ENCODE measurements at regions not wholly inside any gene's neighbourhood (a gene's known extent, or its start where the extent isn't known, plus 50 kb on each side); places are given as distances from the start of the nearest gene placed in this dataset.

- no TSS peak for BruUV-seq (replicated peaks)
- DNase-seq: no peak
- H3K36me3 ChIP-seq (ENCODE audit: control insufficient read depth, insufficient read depth, low read length): no peaks in the 10 kb centered on the region
- H3K9me3 ChIP-seq: no peaks in the 10 kb centered on the region
- intact Hi-C loops (cut with micrococcal nuclease; ENCODE audit: unreplicated experiment): no loop called here
- Mint-ChIP-seq H3K4me3 (ENCODE audit: unreplicated experiment) (no peak overlapping the region), H3K36me3 (ENCODE audit: insufficient read depth, unreplicated experiment) (no peaks in the 10 kb centered on the region), H3K27ac (ENCODE audit: unreplicated experiment) (no peak overlapping the region), H3K9me3 (ENCODE audit: unreplicated experiment) (no peaks in the 10 kb centered on the region), H3K4me1 (ENCODE audit: low read depth, unreplicated experiment) (no peaks in the 10 kb centered on the region), H3K27me3 (ENCODE audit: insufficient read depth, unreplicated experiment) (peaks cover 2% of the 10 kb centered on the region)
- ChIA-PET CTCF (no interaction called here), POLR2A (no interaction called here)
- TF ChIP-seq CTCF (IDR thresholded peaks at IDR 0.05; ENCODE audit: insufficient read depth in 1 of 2, low read depth in 1 of 2, low read length in 1 of 2, severe bottlenecking in 1 of 2, unreplicated experiment in 1 of 2): no peak
- H3K4me3 ChIP-seq (ENCODE audit: low read depth, low read length): no peak overlapping the region
- H3K4me1 ChIP-seq: no peaks in the 10 kb centered on the region
- H3K27me3 ChIP-seq (replicated peaks; ENCODE audit: control insufficient read depth, insufficient read depth, low read length): no peaks in the 10 kb centered on the region
Observed at GRCh38 chr10:108688314-108688713, 1235.0 kb downstream of the XPNPEP1 start.

DNA sequence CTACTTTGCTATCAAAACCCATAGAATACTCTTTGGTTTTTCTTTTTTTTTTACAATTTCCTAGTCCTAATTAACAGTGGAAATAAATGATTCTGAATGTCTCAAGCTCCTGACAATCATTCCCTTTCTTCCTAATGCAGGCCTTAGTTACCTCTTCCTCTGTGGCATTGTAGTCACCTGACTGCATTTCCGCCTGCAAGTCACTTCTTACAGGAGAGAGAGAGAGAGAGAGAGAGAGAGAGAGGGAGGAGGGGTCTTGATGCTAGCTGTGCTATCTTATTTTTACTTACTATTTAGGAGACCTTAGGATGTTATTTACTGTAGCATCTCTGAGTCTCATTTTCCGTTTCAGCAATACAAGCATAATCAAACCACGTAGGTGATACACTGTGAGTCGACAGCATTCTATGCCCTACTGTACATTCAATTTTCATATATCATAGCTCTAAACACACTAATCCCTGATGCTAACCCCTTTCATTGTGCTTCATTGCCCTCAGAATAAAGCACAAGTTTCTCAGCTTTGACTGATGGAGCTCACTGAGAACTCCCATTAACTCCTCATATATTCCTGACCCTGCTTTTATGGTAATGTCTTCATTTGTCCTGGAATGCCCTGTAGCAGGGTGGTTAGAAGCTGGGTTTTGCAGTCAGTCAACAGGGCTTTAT, 1237.3 kb downstream of the XPNPEP1 start:
- intact Hi-C loops (cut with micrococcal nuclease; ENCODE audit: unreplicated experiment): no loop called here
- DNase-seq: no peak
- no peaks in the 10 kb centered on the region for H3K27me3 ChIP-seq (replicated peaks; ENCODE audit: control insufficient read depth, insufficient read depth, low read length)
- no peaks in the 10 kb centered on the region for H3K36me3 Mint-ChIP-seq (ENCODE audit: insufficient read depth, unreplicated experiment)
- H3K4me3 Mint-ChIP-seq (ENCODE audit: unreplicated experiment): no peak overlapping the region
- H3K9me3 ChIP-seq: no peaks in the 10 kb centered on the region
- ChIA-PET CTCF (no interaction called here), POLR2A (no interaction called here)
- H3K9me3 Mint-ChIP-seq (ENCODE audit: unreplicated experiment): no peaks in the 10 kb centered on the region
- H3K4me1 Mint-ChIP-seq (ENCODE audit: low read depth, unreplicated experiment): no peaks in the 10 kb centered on the region
- no peak overlapping the region for H3K27ac Mint-ChIP-seq (ENCODE audit: unreplicated experiment)
- BruUV-seq (replicated peaks): no TSS peak
- TF ChIP-seq CTCF (IDR thresholded peaks at IDR 0.05; ENCODE audit: insufficient read depth in 1 of 2, low read depth in 1 of 2, low read length in 1 of 2, severe bottlenecking in 1 of 2, unreplicated experiment in 1 of 2): no peak
- no peaks in the 10 kb centered on the region for H3K4me1 ChIP-seq
- peaks cover 2% of the 10 kb centered on the region for H3K27me3 Mint-ChIP-seq (ENCODE audit: insufficient read depth, unreplicated experiment)
- H3K36me3 ChIP-seq (ENCODE audit: control insufficient read depth, insufficient read depth, low read length): no peaks in the 10 kb centered on the region
- H3K4me3 ChIP-seq (ENCODE audit: low read depth, low read length): no peak overlapping the region

GRCh38 chr10:108684431-108684830, 1238.9 kb downstream of the XPNPEP1 start:
- no peak for TF ChIP-seq CTCF (IDR thresholded peaks at IDR 0.05; ENCODE audit: insufficient read depth in 1 of 2, low read depth in 1 of 2, low read length in 1 of 2, severe bottlenecking in 1 of 2, unreplicated experiment in 1 of 2)
- DNase-seq: no peak
- no peak overlapping the region for H3K27ac Mint-ChIP-seq (ENCODE audit: unreplicated experiment)
- POLR2A ChIA-PET: no interaction called here
- Histone ChIP-seq H3K9me3 (no peaks in the 10 kb centered on the region), H3K4me1 (no peaks in the 10 kb centered on the region), H3K36me3 (ENCODE audit: control insufficient read depth, insufficient read depth, low read length) (no peaks in the 10 kb centered on the region), H3K4me3 (ENCODE audit: low read depth, low read length) (no peak overlapping the region), H3K27me3 (replicated peaks; ENCODE audit: control insufficient read depth, insufficient read depth, low read length) (no peaks in the 10 kb centered on the region)
- no peaks in the 10 kb centered on the region for H3K36me3 Mint-ChIP-seq (ENCODE audit: insufficient read depth, unreplicated experiment)
- peaks cover 3% of the 10 kb centered on the region for H3K27me3 Mint-ChIP-seq (ENCODE audit: insufficient read depth, unreplicated experiment)
- no peaks in the 10 kb centered on the region for H3K4me1 Mint-ChIP-seq (ENCODE audit: low read depth, unreplicated experiment)
- intact Hi-C loops (cut with micrococcal nuclease; ENCODE audit: unreplicated experiment): no loop called here
- CTCF ChIA-PET: no interaction called here
- no peaks in the 10 kb centered on the region for H3K9me3 Mint-ChIP-seq (ENCODE audit: unreplicated experiment)
- no TSS peak for BruUV-seq (replicated peaks)
- H3K4me3 Mint-ChIP-seq (ENCODE audit: unreplicated experiment): no peak overlapping the region
